HL-60 (cell line): ENCODE measurements at regions not wholly inside any gene's neighbourhood (a gene's known extent, or its start where the extent isn't known, plus 50 kb on each side); places are given as distances from the start of the nearest gene placed in this dataset.

Source experiments
- DNase-seq, 2 experiments: peaks; one replicate each; pipeline ENCODE4 v3.0.0-alpha.2; 2010 to 2020; ENCODE audit warnings: low read depth in 1 of 2, low spot score in 1 of 2
- H3K27ac ChIP-seq: fragments of 250-450 bp; sonication (Bioruptor Pico); replicated peaks from 2 replicates; pipeline ENCODE4 v1.5.1; 2020; ENCODE audit warnings: mild to moderate bottlenecking, moderate library complexity
- H3K27me3 ChIP-seq: fragments of 250-450 bp; sonication (Bioruptor Pico); 2 replicates; pipeline ENCODE4 v1.5.1; 2021; ENCODE audit warnings: mild to moderate bottlenecking, moderate library complexity; ENCODE audit not compliant: insufficient read depth, poor library complexity, severe bottlenecking
- H3K4me3 ChIP-seq: replicated peaks from 2 replicates; pipeline ENCODE4 v1.5.1; 2011; ENCODE audit warnings: mild to moderate bottlenecking, control low read depth, low read length; ENCODE audit not compliant: insufficient read depth
- GABPA ChIP-seq: IDR thresholded peaks from 2 replicates; pipeline ENCODE4 v1.6.1; 2012; ENCODE audit warnings: low read depth
- POLR2AphosphoS5 ChIP-seq: IDR thresholded peaks from 2 replicates; pipeline ENCODE4 v1.6.1; 2012; ENCODE audit warnings: low read depth
- SPI1 ChIP-seq: IDR thresholded peaks from 2 replicates; pipeline ENCODE4 v1.6.1; 2012; ENCODE audit warnings: low read depth, mild to moderate bottlenecking, borderline replicate concordance
- TF ChIP-seq, protein P1 (sequence below): IDR thresholded peaks from one replicate; pipeline ENCODE4 v1.5.1; 2011; ENCODE audit warnings: low read length, control low read depth, inconsistent platforms; ENCODE audit not compliant: insufficient read depth
- TF ChIP-seq, protein P2 (sequence below): IDR thresholded peaks from 2 replicates; pipeline ENCODE4 v1.6.1; 2012; ENCODE audit warnings: low read depth; ENCODE audit not compliant: insufficient replicate concordance

DNA sequence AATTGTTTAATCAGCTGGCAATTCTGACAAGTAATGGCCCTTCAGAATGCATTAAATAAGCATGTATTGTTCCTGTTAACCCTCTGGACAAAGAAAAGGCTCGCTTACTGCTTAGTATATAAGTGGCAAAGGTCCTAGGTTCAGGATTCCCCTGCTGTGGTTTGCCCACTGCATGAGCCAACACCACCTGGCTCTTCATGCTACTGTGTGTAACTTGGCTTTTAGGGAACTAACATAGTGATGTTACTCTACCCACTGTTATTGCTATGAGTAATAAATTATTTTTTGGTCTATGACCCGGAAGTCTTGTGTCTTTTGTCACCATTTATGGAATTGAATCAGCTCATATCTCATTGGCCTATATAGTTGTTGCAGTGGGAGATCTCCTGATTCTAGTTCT is 791.7 kb upstream of the PHF14 start:
- Histone ChIP-seq H3K4me3 (no peak overlapping the region), H3K27ac (no peak overlapping the region), H3K27me3 (no peaks in the 10 kb centered on the region)
- DNase-seq: no peak
- TF ChIP-seq, protein P1, sequence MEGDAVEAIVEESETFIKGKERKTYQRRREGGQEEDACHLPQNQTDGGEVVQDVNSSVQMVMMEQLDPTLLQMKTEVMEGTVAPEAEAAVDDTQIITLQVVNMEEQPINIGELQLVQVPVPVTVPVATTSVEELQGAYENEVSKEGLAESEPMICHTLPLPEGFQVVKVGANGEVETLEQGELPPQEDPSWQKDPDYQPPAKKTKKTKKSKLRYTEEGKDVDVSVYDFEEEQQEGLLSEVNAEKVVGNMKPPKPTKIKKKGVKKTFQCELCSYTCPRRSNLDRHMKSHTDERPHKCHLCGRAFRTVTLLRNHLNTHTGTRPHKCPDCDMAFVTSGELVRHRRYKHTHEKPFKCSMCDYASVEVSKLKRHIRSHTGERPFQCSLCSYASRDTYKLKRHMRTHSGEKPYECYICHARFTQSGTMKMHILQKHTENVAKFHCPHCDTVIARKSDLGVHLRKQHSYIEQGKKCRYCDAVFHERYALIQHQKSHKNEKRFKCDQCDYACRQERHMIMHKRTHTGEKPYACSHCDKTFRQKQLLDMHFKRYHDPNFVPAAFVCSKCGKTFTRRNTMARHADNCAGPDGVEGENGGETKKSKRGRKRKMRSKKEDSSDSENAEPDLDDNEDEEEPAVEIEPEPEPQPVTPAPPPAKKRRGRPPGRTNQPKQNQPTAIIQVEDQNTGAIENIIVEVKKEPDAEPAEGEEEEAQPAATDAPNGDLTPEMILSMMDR: no peak
- TF ChIP-seq POLR2AphosphoS5 (no peak), GABPA (no peak), SPI1 (no peak)
- TF ChIP-seq, protein P2, sequence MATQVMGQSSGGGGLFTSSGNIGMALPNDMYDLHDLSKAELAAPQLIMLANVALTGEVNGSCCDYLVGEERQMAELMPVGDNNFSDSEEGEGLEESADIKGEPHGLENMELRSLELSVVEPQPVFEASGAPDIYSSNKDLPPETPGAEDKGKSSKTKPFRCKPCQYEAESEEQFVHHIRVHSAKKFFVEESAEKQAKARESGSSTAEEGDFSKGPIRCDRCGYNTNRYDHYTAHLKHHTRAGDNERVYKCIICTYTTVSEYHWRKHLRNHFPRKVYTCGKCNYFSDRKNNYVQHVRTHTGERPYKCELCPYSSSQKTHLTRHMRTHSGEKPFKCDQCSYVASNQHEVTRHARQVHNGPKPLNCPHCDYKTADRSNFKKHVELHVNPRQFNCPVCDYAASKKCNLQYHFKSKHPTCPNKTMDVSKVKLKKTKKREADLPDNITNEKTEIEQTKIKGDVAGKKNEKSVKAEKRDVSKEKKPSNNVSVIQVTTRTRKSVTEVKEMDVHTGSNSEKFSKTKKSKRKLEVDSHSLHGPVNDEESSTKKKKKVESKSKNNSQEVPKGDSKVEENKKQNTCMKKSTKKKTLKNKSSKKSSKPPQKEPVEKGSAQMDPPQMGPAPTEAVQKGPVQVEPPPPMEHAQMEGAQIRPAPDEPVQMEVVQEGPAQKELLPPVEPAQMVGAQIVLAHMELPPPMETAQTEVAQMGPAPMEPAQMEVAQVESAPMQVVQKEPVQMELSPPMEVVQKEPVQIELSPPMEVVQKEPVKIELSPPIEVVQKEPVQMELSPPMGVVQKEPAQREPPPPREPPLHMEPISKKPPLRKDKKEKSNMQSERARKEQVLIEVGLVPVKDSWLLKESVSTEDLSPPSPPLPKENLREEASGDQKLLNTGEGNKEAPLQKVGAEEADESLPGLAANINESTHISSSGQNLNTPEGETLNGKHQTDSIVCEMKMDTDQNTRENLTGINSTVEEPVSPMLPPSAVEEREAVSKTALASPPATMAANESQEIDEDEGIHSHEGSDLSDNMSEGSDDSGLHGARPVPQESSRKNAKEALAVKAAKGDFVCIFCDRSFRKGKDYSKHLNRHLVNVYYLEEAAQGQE: no peak

DNA sequence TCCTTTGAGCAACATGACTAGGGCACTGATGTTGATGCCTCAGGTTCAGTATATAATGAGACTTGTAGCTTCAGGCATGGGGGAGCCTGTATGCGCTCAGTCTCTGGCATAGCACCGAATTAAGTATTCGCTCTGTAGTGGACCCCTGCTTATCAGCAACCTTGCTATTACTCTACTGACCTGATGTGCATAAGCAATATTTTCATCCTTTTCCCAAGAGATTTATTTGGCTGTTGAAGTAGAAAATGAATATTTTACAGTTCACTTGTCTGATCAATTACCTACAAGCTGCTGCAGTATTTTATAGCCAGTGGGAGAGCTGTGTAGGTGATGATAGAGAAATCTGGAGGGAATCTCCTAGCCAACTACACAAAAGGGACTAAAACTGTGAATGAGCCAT is 781.6 kb upstream of the PHF14 start:
- Histone ChIP-seq H3K27ac (no peak overlapping the region), H3K27me3 (no peaks in the 10 kb centered on the region), H3K4me3 (no peak overlapping the region)
- DNase-seq: no peak
- TF ChIP-seq POLR2AphosphoS5: no peak
- TF ChIP-seq SPI1: no peak
- no peak for TF ChIP-seq GABPA
- TF ChIP-seq, protein P2: no peak
- TF ChIP-seq, protein P1: no peak

DNA sequence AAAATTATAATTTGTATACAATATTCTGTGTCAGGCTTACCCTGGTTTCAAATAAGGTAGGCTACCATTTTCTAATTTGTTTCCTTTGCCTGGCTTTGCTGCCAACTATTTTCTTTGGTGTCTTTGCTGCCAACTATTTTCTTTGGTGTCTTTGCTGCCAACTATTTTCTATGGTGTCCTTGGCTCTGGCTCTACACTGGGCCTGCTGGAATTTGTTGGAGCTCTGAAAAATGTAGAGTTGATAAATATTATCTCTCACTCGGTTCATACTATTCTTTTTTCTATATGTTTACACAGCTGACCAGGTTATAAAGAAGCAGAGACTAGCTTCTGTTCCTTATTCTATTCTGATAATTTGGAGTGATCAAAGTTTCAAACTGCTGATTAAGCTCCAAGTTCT is 768.0 kb upstream of the PHF14 start:
- Histone ChIP-seq H3K27me3 (no peaks in the 10 kb centered on the region), H3K27ac (no peak overlapping the region), H3K4me3 (no peak overlapping the region)
- no peak for DNase-seq
- TF ChIP-seq, protein P2: no peak
- TF ChIP-seq POLR2AphosphoS5: no peak
- TF ChIP-seq, protein P1: no peak
